ENCODE measurements at regions not wholly inside any gene's neighbourhood (a gene's known extent, or its start where the extent isn't known, plus 50 kb on each side); places are given as distances from the start of the nearest gene placed in this dataset.

DNA sequence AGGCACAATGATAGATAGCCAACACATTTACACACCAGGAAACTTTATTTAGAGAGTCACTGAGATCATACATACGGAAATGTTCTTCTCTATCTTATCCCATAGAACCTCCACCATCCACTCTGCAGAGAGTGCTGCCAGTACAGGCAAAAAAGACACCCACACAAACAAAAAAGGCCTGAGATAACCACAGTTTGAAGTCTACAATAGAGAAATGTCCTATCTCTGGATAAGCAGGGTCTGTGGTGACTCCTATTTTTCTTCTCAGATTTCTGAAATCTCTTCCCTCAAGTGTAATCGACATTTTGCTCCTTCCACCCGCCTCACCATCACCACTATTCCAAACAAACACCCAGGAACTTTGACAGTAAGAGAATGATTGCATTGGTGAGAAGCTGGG lies 413.9 kb upstream of the NR2F2 start:
- H3K27ac Mint-ChIP-seq, result no peak overlapping the region
- no peaks in the 10 kb centered on the region for H3K9me2 ChIP-seq (ENCODE audit: insufficient read depth)
- H3K27ac ChIP-seq (ENCODE audit: low read depth), result no peak overlapping the region
- no peaks in the 10 kb centered on the region for H3K36me3 Mint-ChIP-seq (ENCODE audit: low read depth)
- H2AFZ ChIP-seq, result no peak overlapping the region
- H3K4me1 ChIP-seq (ENCODE audit: insufficient read depth), result peaks cover 20% of the 10 kb centered on the region
- no peaks in the 10 kb centered on the region for H4K20me1 ChIP-seq (replicated peaks; ENCODE audit: insufficient read depth)
- peaks cover 30% of the 10 kb centered on the region for H3K27me3 ChIP-seq (ENCODE audit: insufficient read depth)
- no peaks in the 10 kb centered on the region for H3K36me3 ChIP-seq (ENCODE audit: insufficient read depth)
- H3K27me3 Mint-ChIP-seq (ENCODE audit: insufficient read depth, low read depth, poor library complexity), result peaks cover 22% of the 10 kb centered on the region
- H3K4me2 ChIP-seq, result no peak overlapping the region
- peaks cover 19% of the 10 kb centered on the region for H3K4me1 Mint-ChIP-seq
- H3K9me3 Mint-ChIP-seq, result no peaks in the 10 kb centered on the region
- no peak overlapping the region for H3K4me3 Mint-ChIP-seq
- ATAC-seq (no peak), DNase-seq (ENCODE audit: low spot score) (no peak)
- no peaks in the 10 kb centered on the region for H3K79me2 ChIP-seq (replicated peaks; ENCODE audit: insufficient read depth)
- H3F3A ChIP-seq (replicated peaks; ENCODE audit: low read depth), result no peaks in the 10 kb centered on the region
- TF ChIP-seq NANOG (IDR thresholded peaks at IDR 0.05; ENCODE audit: borderline replicate concordance) (no peak), EZH2phosphoT487 (IDR thresholded peaks at IDR 0.05; ENCODE audit: unreplicated experiment) (no peak)
- H3K4me3 ChIP-seq, result no peak overlapping the region

DNA sequence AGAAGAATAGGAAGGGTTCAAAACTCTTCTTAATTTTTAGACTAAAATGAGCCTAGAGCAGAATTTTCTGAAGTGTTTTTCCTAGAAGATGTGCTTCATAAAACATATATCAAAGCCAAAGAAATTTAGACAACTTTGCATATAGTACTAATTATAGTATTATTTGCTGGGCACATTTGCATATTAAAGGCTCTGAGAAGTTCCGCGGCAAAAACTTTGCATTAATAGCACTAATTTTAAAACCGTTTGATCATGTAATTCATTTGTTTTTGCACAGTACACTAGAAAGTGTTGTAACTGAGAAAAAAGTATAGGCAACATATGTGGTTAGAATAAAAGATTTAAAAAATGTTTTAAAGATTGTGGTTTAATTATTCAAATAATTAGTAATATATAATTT lies 412.0 kb upstream of the NR2F2 start:
- H4K20me1 ChIP-seq (replicated peaks; ENCODE audit: insufficient read depth), result no peaks in the 10 kb centered on the region
- H3K27ac ChIP-seq (ENCODE audit: low read depth), result no peak overlapping the region
- no peak for ATAC-seq
- Mint-ChIP-seq H3K9me3 (no peaks in the 10 kb centered on the region), H3K4me1 (peaks cover 3% of the 10 kb centered on the region; the same call in 2 of the 3 replicates), H3K27ac (no peak overlapping the region), H3K36me3 (ENCODE audit: low read depth) (no peaks in the 10 kb centered on the region), H3K4me3 (no peak overlapping the region), H3K27me3 (ENCODE audit: insufficient read depth, low read depth, poor library complexity) (peaks cover 8% of the 10 kb centered on the region)
- H3K4me2 ChIP-seq, result no peak overlapping the region
- DNase-seq (ENCODE audit: low spot score), result no peak
- no peaks in the 10 kb centered on the region for H3K79me2 ChIP-seq (replicated peaks; ENCODE audit: insufficient read depth)
- H3K27me3 ChIP-seq (ENCODE audit: insufficient read depth), result peaks cover 11% of the 10 kb centered on the region
- no peaks in the 10 kb centered on the region for H3K9me2 ChIP-seq (ENCODE audit: insufficient read depth)
- no peaks in the 10 kb centered on the region for H3F3A ChIP-seq (replicated peaks; ENCODE audit: low read depth)
- no peak for TF ChIP-seq ZNF331 (CRISPR knock-in tag; IDR thresholded peaks at IDR 0.05; ENCODE audit: low read depth)
- TF ChIP-seq NANOG (IDR thresholded peaks at IDR 0.05; ENCODE audit: borderline replicate concordance), result no peak
- TF ChIP-seq ZNF114 (CRISPR knock-in tag; IDR thresholded peaks at IDR 0.05), result no peak
- no peak for TF ChIP-seq JUNB (IDR thresholded peaks at IDR 0.05; ENCODE audit: unreplicated experiment)
- TF ChIP-seq, protein P1, sequence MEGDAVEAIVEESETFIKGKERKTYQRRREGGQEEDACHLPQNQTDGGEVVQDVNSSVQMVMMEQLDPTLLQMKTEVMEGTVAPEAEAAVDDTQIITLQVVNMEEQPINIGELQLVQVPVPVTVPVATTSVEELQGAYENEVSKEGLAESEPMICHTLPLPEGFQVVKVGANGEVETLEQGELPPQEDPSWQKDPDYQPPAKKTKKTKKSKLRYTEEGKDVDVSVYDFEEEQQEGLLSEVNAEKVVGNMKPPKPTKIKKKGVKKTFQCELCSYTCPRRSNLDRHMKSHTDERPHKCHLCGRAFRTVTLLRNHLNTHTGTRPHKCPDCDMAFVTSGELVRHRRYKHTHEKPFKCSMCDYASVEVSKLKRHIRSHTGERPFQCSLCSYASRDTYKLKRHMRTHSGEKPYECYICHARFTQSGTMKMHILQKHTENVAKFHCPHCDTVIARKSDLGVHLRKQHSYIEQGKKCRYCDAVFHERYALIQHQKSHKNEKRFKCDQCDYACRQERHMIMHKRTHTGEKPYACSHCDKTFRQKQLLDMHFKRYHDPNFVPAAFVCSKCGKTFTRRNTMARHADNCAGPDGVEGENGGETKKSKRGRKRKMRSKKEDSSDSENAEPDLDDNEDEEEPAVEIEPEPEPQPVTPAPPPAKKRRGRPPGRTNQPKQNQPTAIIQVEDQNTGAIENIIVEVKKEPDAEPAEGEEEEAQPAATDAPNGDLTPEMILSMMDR (conservative IDR thresholded peaks at IDR 0.05; ENCODE audit: low read depth in 2 of 2), result no peak
- TF ChIP-seq CREB1 (CRISPR knock-in tag; IDR thresholded peaks at IDR 0.05; ENCODE audit: low read depth), result no peak
- TF ChIP-seq EZH2phosphoT487 (IDR thresholded peaks at IDR 0.05; ENCODE audit: unreplicated experiment), result no peak
- TF ChIP-seq, protein P2, sequence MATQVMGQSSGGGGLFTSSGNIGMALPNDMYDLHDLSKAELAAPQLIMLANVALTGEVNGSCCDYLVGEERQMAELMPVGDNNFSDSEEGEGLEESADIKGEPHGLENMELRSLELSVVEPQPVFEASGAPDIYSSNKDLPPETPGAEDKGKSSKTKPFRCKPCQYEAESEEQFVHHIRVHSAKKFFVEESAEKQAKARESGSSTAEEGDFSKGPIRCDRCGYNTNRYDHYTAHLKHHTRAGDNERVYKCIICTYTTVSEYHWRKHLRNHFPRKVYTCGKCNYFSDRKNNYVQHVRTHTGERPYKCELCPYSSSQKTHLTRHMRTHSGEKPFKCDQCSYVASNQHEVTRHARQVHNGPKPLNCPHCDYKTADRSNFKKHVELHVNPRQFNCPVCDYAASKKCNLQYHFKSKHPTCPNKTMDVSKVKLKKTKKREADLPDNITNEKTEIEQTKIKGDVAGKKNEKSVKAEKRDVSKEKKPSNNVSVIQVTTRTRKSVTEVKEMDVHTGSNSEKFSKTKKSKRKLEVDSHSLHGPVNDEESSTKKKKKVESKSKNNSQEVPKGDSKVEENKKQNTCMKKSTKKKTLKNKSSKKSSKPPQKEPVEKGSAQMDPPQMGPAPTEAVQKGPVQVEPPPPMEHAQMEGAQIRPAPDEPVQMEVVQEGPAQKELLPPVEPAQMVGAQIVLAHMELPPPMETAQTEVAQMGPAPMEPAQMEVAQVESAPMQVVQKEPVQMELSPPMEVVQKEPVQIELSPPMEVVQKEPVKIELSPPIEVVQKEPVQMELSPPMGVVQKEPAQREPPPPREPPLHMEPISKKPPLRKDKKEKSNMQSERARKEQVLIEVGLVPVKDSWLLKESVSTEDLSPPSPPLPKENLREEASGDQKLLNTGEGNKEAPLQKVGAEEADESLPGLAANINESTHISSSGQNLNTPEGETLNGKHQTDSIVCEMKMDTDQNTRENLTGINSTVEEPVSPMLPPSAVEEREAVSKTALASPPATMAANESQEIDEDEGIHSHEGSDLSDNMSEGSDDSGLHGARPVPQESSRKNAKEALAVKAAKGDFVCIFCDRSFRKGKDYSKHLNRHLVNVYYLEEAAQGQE (IDR thresholded peaks at IDR 0.05; ENCODE audit: unreplicated experiment), result no peak
- TF ChIP-seq, protein P3, sequence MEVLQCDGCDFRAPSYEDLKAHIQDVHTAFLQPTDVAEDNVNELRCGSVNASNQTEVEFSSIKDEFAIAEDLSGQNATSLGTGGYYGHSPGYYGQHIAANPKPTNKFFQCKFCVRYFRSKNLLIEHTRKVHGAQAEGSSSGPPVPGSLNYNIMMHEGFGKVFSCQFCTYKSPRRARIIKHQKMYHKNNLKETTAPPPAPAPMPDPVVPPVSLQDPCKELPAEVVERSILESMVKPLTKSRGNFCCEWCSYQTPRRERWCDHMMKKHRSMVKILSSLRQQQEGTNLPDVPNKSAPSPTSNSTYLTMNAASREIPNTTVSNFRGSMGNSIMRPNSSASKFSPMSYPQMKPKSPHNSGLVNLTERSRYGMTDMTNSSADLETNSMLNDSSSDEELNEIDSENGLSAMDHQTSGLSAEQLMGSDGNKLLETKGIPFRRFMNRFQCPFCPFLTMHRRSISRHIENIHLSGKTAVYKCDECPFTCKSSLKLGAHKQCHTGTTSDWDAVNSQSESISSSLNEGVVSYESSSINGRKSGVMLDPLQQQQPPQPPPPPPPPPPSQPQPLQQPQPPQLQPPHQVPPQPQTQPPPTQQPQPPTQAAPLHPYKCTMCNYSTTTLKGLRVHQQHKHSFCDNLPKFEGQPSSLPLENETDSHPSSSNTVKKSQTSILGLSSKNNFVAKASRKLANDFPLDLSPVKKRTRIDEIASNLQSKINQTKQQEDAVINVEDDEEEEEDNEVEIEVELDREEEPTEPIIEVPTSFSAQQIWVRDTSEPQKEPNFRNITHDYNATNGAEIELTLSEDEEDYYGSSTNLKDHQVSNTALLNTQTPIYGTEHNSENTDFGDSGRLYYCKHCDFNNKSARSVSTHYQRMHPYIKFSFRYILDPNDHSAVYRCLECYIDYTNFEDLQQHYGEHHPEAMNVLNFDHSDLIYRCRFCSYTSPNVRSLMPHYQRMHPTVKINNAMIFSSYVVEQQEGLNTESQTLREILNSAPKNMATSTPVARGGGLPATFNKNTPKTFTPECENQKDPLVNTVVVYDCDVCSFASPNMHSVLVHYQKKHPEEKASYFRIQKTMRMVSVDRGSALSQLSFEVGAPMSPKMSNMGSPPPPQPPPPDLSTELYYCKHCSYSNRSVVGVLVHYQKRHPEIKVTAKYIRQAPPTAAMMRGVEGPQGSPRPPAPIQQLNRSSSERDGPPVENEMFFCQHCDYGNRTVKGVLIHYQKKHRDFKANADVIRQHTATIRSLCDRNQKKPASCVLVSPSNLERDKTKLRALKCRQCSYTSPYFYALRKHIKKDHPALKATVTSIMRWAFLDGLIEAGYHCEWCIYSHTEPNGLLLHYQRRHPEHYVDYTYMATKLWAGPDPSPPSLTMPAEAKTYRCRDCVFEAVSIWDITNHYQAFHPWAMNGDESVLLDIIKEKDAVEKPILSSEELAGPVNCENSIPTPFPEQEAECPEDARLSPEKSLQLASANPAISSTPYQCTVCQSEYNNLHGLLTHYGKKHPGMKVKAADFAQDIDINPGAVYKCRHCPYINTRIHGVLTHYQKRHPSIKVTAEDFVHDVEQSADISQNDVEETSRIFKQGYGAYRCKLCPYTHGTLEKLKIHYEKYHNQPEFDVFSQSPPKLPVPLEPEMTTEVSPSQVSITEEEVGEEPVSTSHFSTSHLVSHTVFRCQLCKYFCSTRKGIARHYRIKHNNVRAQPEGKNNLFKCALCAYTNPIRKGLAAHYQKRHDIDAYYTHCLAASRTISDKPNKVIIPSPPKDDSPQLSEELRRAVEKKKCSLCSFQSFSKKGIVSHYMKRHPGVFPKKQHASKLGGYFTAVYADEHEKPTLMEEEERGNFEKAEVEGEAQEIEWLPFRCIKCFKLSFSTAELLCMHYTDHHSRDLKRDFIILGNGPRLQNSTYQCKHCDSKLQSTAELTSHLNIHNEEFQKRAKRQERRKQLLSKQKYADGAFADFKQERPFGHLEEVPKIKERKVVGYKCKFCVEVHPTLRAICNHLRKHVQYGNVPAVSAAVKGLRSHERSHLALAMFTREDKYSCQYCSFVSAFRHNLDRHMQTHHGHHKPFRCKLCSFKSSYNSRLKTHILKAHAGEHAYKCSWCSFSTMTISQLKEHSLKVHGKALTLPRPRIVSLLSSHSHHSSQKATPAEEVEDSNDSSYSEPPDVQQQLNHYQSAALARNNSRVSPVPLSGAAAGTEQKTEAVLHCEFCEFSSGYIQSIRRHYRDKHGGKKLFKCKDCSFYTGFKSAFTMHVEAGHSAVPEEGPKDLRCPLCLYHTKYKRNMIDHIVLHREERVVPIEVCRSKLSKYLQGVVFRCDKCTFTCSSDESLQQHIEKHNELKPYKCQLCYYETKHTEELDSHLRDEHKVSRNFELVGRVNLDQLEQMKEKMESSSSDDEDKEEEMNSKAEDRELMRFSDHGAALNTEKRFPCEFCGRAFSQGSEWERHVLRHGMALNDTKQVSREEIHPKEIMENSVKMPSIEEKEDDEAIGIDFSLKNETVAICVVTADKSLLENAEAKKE (CRISPR knock-in tag; IDR thresholded peaks at IDR 0.05), result no peak
- peaks cover 2% of the 10 kb centered on the region; the same call in 1 of the 2 replicates for H3K4me1 ChIP-seq (ENCODE audit: insufficient read depth)
- H3K36me3 ChIP-seq (ENCODE audit: insufficient read depth), result no peaks in the 10 kb centered on the region
- H3K4me3 ChIP-seq, result no peak overlapping the region
- no peak overlapping the region for H2AFZ ChIP-seq
